ENCODE measurements at regions not wholly inside any gene's neighbourhood (a gene's known extent, or its start where the extent isn't known, plus 50 kb on each side); places are given as distances from the start of the nearest gene placed in this dataset.

DNA sequence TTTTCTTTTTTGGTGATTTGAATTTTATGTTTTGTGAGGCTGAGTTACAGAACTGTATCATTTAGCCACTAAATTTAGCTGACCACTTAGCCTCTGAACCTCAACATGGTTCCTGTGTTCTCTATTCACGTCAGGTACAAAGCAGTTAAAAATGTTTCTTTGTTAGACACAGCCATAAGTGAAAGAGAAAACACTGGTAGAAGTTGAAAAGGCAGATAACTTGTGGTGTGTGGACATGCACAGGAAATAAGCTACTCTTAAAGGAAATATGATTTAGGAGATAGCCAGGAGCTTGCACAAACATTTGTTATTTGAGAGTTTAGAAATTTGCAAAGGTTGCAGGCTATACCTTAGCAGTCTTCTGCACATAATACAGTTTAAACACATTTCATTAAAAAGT lies 171.0 kb upstream of the RPS6KA3 start:
- no peak for DNase-seq (ENCODE audit: low read depth, low spot score)

DNA sequence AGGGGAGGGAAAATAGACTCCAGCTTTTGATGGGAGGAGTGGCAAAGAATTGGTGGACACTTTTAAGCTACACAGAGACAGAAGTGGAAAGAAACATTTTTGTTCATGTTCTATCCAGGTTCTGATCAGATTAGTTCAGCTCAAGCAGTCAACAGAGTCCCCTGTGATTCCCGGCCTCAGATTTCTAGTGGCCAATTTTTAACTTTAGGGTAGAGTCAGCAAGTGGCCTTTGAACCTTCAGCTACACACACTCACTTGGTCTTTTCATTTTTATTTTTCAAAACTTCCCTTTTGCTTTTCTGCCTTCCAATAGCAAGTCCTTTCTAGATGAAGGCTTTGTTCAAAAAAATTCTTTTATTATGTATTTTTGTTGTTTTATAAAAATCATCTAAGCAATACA lies 169.2 kb upstream of the RPS6KA3 start:
- DNase-seq (ENCODE audit: low read depth, low spot score): no peak

DNA sequence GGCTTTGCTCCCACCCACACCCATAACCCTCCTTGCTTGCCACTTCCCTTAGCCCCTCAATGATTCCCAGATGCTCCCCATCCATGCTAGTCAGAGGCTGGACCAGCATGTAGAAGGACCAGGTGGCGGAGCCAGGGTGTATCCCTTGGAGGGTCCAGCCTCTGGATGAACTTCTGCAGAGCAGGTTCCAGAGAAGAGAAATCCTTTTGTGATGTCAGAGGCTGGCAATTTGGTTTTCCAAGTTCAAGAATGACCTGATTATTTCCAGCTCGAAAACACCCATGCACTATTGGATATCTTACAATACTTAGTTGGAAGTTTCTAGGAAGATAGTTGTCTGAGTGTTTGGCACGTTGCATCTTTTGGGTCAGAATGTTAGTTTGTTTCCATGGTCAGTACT lies 168.3 kb upstream of the RPS6KA3 start:
- no peak for DNase-seq (ENCODE audit: low read depth, low spot score)

DNA sequence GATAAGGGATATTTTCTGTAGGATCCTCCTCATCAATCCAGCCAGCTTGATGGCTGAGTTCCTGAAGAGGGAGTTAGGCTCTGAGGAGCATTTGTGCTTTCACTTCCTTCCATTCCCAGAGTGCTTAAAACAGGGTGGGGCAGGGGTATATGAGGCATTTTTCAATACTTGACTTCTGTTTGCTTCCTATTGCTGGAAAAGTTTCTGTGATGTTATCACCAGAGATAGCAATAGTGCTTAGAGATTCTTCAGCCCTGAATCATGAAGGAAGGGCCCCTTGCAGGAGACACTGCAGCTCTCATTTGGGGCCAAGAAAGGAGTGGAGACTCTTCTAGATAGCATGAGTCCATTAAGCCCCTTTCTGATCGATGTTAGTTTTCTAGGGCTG lies 166.7 kb upstream of the RPS6KA3 start:
- DNase-seq (ENCODE audit: low read depth, low spot score): no peak

DNA sequence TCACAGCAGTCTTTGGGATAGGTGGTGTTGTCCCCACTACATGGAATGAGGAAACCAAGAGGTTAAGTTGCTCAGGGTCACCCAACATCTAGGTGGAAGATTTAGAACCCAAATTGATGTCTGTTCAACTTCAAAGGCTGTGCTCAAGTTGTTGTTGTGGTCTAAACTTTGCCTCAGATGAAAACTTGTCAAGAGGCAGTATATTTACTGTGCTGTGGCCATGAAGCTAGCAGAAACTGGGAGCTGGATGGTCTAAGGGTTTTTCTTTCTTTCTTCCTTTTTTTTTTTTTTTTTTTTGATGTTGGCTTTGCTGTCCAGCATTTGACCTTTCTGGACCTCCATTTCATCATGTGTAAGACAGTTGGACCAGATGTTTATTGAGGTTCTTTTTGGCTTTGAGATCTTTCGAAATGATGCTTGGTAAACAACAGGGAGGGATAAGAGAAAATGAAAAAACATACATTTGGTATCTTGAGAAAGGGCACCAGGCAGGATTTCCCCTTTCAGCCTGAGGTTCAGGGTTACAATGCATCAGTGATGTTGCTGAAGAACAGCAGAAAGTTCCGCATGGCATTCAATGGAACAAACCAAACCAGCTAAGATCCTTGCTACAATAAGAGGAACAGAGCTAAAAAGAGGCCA lies 166.2 kb upstream of the RPS6KA3 start:
- no peak for DNase-seq (ENCODE audit: low read depth, low spot score)

DNA sequence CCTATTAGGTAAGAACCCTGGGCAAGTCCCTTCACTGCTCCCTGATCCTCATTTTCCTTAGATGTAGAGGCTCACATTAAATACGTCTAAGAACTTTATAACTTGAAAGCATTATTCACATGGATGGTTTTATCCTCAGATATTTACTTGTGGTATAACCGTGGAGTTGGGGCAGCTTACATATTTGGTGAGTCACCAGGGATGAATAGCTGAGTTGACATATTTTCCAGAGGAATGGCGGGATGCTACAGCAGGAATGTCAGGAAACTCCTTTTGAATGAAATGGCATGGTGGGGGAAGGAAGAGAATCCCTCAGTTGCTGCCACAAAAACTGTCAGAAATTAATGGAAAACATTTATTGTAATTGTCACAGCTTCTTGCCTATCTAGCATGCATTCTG lies 165.3 kb upstream of the RPS6KA3 start:
- no peak for DNase-seq (ENCODE audit: low read depth, low spot score)

DNA sequence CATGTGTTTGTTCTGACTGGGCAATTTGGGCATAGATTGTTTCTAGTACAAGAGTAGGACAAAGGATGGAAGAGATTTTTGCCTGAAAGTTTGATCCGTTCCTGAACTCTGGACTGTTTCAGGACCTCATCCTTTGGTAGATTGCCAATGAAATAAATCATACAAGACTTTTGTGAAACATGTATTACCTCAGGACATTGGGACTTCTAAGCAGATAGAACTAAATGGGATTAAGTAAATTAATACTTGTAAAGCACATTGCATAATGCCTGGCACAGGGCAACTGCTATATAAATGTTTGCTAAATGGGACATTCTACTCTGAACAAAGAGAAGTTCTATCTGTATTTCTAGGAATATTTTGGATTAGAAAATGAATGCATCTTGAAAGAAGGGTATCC lies 164.8 kb upstream of the RPS6KA3 start:
- DNase-seq (ENCODE audit: low read depth, low spot score): no peak

DNA sequence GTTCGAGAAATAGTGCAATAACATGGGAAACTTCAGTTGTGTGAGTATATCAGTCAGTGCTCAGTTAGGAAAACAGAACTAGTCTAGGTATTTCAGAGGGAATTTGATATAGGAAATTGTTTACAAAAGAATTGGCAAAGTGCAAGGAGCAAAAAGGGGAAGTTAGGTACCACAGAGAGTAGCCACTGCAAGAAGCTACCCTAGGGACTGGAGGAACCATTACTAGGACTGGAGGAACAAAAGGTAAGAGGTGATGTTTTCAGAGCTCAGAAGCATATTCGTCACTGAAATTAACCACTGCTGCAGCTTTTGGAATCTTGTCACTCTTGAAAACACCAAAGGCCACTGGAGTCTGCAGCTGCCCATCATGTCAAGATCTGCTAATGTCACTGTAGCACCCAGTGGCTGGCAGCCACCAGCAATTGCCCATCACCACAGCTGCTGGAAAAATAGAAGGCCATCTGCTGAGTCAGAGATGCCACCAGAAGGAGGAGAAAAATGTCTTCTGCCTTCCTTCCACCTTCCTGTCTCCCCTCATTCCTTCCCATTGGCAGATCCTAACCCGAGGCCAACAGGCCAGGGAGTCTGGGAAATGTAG lies 160.6 kb upstream of the RPS6KA3 start:
- DNase-seq (ENCODE audit: low read depth, low spot score): no peak

DNA sequence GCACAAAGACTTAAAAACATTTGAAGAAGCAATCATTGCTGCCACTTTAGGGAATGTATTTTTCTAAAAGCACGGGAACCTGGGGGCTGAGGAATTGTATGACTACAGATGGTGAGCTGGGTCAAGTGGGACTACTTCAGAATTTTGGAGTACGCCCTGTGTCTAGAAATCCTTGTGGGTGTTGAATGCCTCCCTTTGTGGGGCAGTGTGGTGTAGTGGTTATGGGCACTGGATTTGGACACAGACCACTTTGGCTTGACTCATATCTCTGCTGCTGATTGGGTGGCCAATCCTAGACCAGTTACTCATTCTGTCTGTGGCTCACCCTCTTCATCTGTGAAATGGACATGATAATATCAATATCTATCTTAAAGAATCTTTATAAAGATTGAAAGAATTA lies 155.0 kb upstream of the RPS6KA3 start:
- DNase-seq (ENCODE audit: low read depth, low spot score): no peak

DNA sequence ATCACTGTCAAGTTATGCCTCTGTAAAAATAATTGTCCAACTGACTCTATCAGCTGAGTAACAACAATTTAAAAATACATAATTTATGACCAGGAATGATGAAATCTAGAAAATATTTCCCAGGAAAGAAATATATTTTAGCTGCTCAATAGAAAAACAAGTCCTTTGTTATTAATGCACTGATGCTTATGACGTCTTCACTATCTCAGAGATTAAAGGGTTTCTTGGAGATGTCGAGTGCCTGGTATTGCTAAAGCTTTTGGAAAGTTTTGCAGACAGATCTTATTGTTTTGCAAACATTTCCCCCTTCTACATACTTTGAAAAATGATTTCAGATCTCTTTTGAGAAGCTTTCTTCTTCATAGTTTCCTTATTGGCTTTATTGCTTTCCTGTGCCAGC lies 154.6 kb upstream of the RPS6KA3 start:
- DNase-seq (ENCODE audit: low read depth, low spot score): no peak

DNA sequence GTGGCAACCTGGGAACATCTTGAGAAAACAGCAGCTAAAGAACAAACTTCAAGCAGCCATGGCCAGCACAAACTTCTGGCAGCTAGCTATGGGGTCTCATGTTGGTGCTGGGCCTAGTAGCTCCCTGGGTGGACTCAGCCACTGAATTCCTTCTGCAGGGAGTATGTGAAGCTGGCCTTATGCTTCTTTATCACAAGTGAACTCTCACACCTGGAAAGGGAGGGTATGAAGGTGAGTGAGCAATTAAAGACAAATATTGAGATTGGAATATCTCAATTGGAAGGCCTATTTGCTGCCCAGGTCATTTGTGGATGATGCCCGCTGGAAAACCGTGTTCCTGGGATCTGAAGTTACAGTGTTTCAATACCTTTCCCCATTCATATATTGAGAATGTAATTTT lies 153.3 kb upstream of the RPS6KA3 start:
- DNase-seq (ENCODE audit: low read depth, low spot score): no peak

DNA sequence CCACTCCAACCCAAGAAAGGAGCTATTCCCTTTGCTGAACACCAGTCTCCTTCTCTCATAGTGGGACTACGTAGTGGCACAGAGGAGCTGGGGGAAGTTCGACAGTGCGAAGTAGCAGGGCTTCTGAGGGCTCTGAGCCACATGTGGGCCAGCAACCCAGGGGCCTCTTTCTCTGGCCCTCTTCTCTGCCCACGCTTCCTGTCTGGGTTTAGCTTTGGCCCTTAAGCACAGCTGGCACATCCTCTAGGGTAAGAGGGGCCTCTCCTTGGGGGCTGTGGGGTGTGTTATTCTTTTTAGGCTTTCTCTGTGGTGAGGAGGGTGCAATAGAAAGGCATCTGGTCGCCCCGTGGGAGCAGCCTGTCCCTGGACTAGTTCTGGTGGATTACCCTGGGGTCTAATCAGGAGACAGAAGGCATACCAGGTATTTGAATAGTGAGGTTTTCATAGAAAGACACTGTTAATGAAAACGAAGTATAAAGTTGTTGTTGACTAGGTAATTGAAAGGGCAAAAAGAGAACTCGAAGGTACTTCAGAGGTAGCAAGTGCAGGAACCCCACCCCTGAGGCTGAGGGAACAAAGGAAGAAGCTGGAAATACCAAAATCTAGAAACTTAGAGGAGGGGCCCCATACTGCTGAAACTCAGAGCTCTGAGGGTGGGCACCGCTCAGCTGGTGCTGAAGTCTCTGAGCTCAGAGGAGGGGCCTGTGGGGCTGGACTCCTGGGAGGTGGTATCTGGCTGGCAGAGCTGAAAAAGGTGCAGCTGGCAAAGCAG lies 151.9 kb upstream of the RPS6KA3 start:
- DNase-seq (ENCODE audit: low read depth, low spot score): no peak

DNA sequence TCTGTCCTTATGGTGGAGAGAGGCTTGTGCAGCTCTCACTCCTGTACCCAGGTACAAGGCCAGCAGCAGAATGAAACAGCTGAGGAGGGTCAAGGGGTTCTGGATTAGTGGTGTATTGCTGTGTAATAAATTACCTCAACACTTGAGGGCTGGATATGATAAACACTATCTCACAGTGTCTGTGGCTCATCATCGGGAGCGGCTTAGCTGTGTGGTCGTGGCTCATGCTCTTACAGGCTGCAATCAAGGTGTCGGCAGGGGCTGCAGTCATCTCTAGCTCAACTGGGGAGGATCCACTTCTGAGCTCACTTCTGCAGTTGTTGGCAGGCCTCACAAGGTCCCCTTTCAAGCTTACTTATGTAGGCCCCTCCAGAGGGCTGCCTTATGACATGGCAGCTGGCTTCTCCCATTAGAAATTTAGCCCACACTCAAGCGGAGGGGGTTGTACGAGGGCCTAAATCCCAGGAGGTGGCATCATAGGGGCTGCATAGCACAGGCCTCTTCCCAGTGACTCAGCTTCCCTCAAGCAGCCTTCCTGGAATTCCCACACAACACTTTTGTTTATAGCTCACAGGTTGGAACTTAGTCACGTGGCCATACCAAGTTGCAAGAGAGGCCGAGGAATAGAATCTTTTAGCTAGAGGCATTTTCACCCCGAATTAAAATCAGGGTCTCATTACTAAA lies 148.2 kb upstream of the RPS6KA3 start:
- DNase-seq (ENCODE audit: low read depth, low spot score): no peak

DNA sequence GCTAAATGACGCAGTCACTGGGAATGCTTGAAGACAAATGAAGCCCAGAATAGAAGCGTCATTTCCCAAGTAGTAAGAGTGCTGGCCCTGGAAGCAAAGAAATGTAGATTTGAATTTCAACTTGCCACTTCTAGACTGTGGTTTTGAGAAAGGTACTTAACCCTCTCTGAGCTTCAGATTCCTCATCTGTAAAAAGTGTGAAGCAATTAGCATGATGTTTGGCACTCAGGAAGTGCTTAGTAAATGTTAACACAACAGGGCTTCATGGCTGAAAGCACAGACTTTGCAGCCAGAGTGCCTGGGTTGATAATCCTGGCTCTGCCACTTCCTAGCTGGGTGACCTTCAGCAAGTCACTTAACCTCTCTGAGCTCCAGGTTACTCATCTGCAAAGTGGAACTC lies 147.4 kb upstream of the RPS6KA3 start:
- no peak for DNase-seq (ENCODE audit: low read depth, low spot score)

DNA sequence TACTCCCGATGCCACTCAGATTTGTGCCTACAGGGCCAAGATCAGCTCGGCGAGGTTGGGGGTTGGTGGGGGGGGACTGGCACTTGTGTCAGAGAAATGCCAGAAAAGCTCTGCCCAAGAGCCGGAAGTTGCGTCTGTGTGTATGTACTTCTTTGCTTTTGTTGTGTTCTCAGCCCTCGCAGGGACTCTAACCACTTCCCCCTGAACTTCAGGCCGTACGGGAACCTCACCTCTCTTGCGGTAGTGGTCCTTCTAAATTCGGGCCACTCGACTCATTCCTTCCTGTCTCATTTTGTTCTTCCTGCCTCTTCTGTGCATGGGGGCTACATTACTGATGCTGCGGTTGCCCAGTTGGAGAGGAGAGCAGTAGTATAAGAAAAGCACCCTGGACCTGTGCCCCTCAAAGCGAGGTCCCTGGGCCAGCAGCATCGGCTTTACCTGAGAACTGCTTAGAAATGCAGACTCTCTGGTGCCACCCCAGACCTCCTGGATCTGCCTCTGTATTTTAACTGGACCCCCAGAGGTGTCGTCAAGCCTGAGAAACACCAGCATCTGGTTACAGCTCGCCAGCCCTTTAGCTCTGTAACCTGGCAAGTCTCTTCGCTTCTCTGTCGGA lies 146.3 kb upstream of the RPS6KA3 start:
- no peak for DNase-seq (ENCODE audit: low read depth, low spot score)

DNA sequence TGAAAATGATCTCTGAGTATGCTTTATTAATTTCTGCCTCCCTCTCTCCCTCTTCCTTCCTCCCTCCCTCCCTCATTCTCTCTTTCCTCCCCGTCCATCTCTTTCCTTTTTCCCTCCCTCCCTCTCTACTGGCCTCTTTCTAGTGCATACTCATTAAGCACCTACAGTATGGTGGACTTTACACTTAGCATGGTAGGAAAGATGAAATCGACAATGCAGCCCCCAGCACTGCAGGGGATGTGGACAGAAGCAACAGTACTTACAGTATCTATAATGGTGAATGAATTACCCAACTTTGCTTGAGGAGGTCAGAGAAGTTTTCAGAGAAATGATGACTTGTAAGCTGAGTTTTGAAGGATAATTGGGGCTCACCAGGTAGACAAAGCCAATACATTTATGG lies 143.8 kb upstream of the RPS6KA3 start:
- DNase-seq (ENCODE audit: low read depth, low spot score): no peak

DNA sequence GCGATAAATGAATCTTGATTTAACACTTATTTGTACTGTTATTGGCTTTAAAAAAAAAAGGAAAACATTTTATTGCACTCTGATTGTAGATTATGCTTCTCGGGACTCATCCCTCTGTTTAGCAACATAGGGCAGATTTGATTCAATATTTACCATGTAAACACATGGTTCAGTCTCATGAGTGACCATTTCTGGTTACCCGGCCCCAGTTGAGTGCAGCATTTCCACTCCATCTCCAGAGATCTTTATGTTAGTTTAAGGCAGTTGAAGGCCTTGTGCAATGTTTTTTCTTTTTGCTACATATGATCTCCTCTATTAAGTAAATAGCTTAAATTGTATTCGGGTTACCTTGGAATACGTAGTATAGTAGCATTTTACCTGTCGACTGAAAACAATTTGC lies 143.3 kb upstream of the RPS6KA3 start:
- DNase-seq (ENCODE audit: low read depth, low spot score): no peak

DNA sequence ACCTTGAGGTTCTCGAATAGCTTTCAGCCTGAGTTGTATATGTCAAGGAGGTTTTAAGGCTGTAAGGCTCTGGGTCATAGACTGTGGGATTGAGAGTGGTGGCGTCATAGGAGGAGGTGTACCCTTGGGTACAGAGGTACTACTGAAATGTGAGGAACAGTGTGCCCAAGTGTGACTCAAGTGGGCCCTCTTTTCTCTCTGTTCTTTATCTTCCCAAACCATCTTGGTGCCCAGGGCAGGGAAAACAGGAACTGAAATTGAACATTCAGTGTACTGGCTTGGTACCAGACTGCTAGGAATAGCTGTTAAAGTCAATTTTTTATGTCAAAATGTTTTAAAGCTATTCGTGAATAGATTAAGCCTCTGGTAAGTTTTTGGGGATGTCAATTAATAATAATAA lies 136.2 kb upstream of the RPS6KA3 start:
- DNase-seq (ENCODE audit: low read depth, low spot score): no peak

DNA sequence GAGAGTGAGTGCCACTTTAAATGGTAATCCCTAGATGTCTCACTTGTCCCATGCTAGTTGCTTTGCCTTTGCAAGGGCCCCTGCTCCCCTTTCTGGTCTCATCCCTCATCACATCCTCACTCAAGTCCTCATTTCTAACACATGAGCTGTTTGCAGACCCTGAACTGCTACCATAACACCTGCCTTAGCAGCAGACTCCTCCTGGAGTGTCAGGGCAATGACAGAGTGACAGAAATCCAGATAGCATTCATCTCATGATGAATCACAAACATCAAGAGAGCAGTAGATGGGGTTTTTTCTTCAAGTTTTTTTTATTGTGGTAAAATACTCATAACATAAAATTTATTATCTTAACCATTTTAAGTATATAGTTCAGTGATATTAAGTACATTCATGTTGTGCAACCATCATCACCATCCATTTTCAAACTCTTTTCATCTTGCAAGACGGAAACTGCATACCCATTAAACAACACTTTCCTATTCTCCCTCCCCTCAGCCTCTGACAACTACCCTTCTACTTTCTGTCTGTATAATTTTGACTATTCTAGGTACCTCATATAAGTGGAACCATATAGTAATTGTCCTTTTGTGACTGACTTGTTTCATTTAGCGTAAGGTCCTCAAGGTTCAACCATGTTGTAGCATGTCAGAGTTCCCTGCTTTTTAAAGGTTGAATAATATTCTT lies 133.2 kb upstream of the RPS6KA3 start:
- no peak for DNase-seq (ENCODE audit: low read depth, low spot score)

DNA sequence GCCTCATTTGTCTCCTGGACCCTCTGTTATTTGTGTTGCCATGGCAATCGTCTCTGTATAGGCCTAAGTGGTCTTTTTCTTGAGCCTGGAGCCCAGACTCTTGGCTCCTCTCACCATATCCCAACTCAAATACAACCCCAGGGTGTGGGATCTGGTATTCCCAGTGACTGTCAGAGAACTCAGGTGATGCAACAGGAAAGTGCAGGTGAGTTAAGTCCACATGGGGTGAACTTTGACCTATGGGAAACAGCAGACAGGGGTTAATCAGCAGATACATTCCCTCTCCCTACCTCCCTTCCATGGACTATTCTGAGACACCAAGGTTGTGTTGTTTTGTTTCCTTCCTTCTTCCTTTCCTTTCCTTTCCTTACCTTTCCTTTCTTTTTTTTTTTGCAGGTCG lies 130.9 kb upstream of the RPS6KA3 start:
- no peak for DNase-seq (ENCODE audit: low read depth, low spot score)

DNA sequence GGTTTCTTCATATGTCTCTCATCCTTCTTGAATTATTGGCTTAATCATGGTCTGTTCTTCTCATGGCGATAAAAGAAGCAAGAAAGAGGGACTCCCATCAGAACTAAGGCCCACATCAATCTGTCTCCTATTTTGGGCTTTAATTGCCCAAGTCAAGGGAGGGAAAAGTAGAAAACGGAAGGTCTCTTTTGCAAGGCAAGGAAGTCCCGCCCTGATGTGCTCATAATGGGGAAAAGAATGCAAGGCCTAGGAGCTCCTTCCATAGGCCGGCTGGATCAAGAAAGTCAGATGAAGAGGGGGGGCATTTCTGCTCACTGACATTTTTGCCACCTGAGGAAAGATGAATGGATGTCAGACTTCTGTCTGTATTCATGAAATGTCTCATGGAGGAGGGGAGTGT lies 127.7 kb upstream of the RPS6KA3 start:
- no peak for DNase-seq (ENCODE audit: low read depth, low spot score)

Data from pulmonary artery endothelial cell (primary cell).